H1 (cell line): ENCODE measurements at regions not wholly inside any gene's neighbourhood (a gene's known extent, or its start where the extent isn't known, plus 50 kb on each side); places are given as distances from the start of the nearest gene placed in this dataset.

Source experiments
- BCL11A ChIP-seq, 2 experiments: IDR thresholded peaks; one replicate each; pipeline ENCODE4 v1.6.1; 2011; ENCODE audit warnings: low read depth in 2 of 2, low read length in 2 of 2, mild to moderate bottlenecking in 2 of 2
- CEBPB ChIP-seq: IDR thresholded peaks from 2 replicates; pipeline ENCODE4 v1.6.1; 2012; ENCODE audit warnings: low read depth, low read length
- CHD1 ChIP-seq: IDR thresholded peaks from 2 replicates; pipeline ENCODE4 v1.6.1; 2012; ENCODE audit warnings: low read depth, low read length, improper control_type of control experiment
- CTCF ChIP-seq, 3 experiments: IDR thresholded peaks; 1 replicate in 2 of 3; 2 replicates in 1 of 3; pipeline versions ENCODE4 v1.5.1 to v1.6.1; 2011; ENCODE audit warnings: low read length in 3 of 3, mild to moderate bottlenecking in 3 of 3, inconsistent platforms in 2 of 3, low read depth in 1 of 3, moderate library complexity in 1 of 3; ENCODE audit not compliant: insufficient read depth in 1 of 3; ENCODE audit errors: control extremely low read depth in 1 of 3
- EZH2 ChIP-seq: fragments of 200-600 bp; sonication (generic); IDR thresholded peaks from 2 replicates; pipeline ENCODE4 v1.7.1; 2012; ENCODE audit warnings: low read depth, mild to moderate bottlenecking, moderate library complexity, low read length, inconsistent platforms; ENCODE audit not compliant: severe bottlenecking
- GTF2F1 ChIP-seq: IDR thresholded peaks from 2 replicates; pipeline ENCODE4 v1.6.1; 2012; ENCODE audit warnings: low read depth, low read length, improper control_type of control experiment, borderline replicate concordance
- JUND ChIP-seq: IDR thresholded peaks from 2 replicates; pipeline ENCODE4 v1.6.1; 2011; ENCODE audit warnings: mild to moderate bottlenecking, improper control_type of control experiment, low read length
- KDM1A ChIP-seq: fragments of 200-600, 300-600 bp; sonication (generic); IDR thresholded peaks from 2 replicates; pipeline ENCODE4 v1.7.1; 2016; ENCODE audit warnings: mild to moderate bottlenecking, low read length, borderline replicate concordance
- PHF8 ChIP-seq: fragments of 200-600 bp; sonication (generic); conservative IDR thresholded peaks from 2 replicates; pipeline ENCODE4 v1.7.1; 2012; ENCODE audit warnings: low read depth, mild to moderate bottlenecking, inconsistent platforms, low read length, moderate library complexity
- POLR2AphosphoS5 ChIP-seq: IDR thresholded peaks from 2 replicates; pipeline ENCODE4 v1.6.1; 2011; ENCODE audit warnings: low read depth, low read length
- RBBP5 ChIP-seq: IDR thresholded peaks from 2 replicates; pipeline ENCODE4 v1.7.1; 2012; ENCODE audit warnings: low read depth, mild to moderate bottlenecking, inconsistent platforms, low read length, moderate library complexity, borderline replicate concordance
- RFX5 ChIP-seq: IDR thresholded peaks from 2 replicates; pipeline ENCODE4 v1.6.1; 2011; ENCODE audit warnings: low read depth, low read length, improper control_type of control experiment, borderline replicate concordance
- RXRA ChIP-seq: IDR thresholded peaks from 2 replicates; pipeline ENCODE4 v1.6.1; 2011; ENCODE audit warnings: low read depth, mild to moderate bottlenecking, low read length, moderate library complexity; ENCODE audit not compliant: insufficient read depth
- SIN3A ChIP-seq, 2 experiments: IDR thresholded peaks in 1 of 2; conservative IDR thresholded peaks in 1 of 2; 2 replicates each; pipeline ENCODE4 v1.6.1; 2011 to 2012; ENCODE audit warnings: low read length in 2 of 2, improper control_type of control experiment in 1 of 2, low read depth in 1 of 2, mild to moderate bottlenecking in 1 of 2
- SP2 ChIP-seq: IDR thresholded peaks from 2 replicates; pipeline ENCODE4 v1.6.1; 2012; ENCODE audit warnings: mild to moderate bottlenecking, low read length, inconsistent platforms
- SP4 ChIP-seq: IDR thresholded peaks from 2 replicates; pipeline ENCODE4 v1.6.1; 2012; ENCODE audit warnings: low read length, inconsistent platforms
- SUZ12 ChIP-seq: fragments of 200-600 bp; sonication (generic); IDR thresholded peaks from 2 replicates; pipeline ENCODE4 v1.6.1; 2012; ENCODE audit warnings: mild to moderate bottlenecking, inconsistent platforms, low read length, moderate library complexity, mixed read lengths
- TAF7 ChIP-seq: optimal IDR thresholded peaks from 2 replicates; pipeline ENCODE3; 2011; ENCODE audit warnings: low read depth, mild to moderate bottlenecking, inconsistent platforms, low read length, moderate library complexity, borderline replicate concordance
- TBP ChIP-seq: IDR thresholded peaks from 2 replicates; pipeline ENCODE4 v1.6.1; 2011; ENCODE audit warnings: low read depth, low read length, improper control_type of control experiment
- TCF12 ChIP-seq: IDR thresholded peaks from 2 replicates; pipeline ENCODE4 v1.6.1; 2011; ENCODE audit warnings: low read depth, mild to moderate bottlenecking, low read length
- USF2 ChIP-seq: IDR thresholded peaks from 2 replicates; pipeline ENCODE4 v1.6.1; 2011; ENCODE audit warnings: low read length, improper control_type of control experiment

- TF ChIP-seq SP2 (no peak), CHD1 (no peak), GTF2F1 (no peak), TBP (no peak), RXRA (no peak), KDM1A (no peak), JUND (no peak), RBBP5 (0 out of 2 replicates have a peak, but pooled peaks have one; percentile 43), TAF7 (no peak), SUZ12 (no peak), SIN3A (conservative IDR thresholded peaks at IDR 0.05 in 1 of 2, IDR thresholded peaks at IDR 0.05 in 1 of 2; ENCODE audit: low read depth in 1 of 2, low read length in 2 of 2) (no peak), POLR2AphosphoS5 (no peak), EZH2 (no peak), BCL11A (IDR thresholded peaks at IDR 0.05; ENCODE audit: low read depth in 2 of 2, low read length in 2 of 2) (no peak), SP4 (no peak), USF2 (no peak), CEBPB (no peak), CTCF (IDR thresholded peaks at IDR 0.05; ENCODE audit: control extremely low read depth in 1 of 3, insufficient read depth in 1 of 3, low read depth in 1 of 3, low read length in 3 of 3) (peak; percentile 37 to 49 (median 46); a peak in 3 of 4 replicates), RFX5 (no peak), TCF12 (no peak), PHF8 (0 out of 2 replicates have a peak, but pooled peaks have one; percentile 8)
Observed at GRCh38 chrX:137428766-137429591, 136.9 kb upstream of the ZIC3 start (continued).
